HEK293T (cell line): ENCODE measurements at regions not wholly inside any gene's neighbourhood (a gene's known extent, or its start where the extent isn't known, plus 50 kb on each side); places are given as distances from the start of the nearest gene placed in this dataset.

Source experiments
- CTCF ChIA-PET: fragments of 350-600 bp; formaldehyde crosslinking; extraction: SDS; loops from one replicate; lab custom pipeline; 2021; ENCODE audit warnings: antibody characterized with exemption, inconsistent platforms; lab: Yijun Ruan, JAX
- POLR2A ChIA-PET: fragments of 350-600 bp; formaldehyde crosslinking; extraction: SDS; loops from one replicate; lab custom pipeline; 2020; ENCODE audit warnings: antibody characterized with exemption, inconsistent platforms; lab: Yijun Ruan, JAX
- DNase-seq: peaks from one replicate; pipeline ENCODE4 v3.0.0; 2012; ENCODE audit warnings: mixed read lengths; ENCODE audit errors: extremely low spot score
- ARNT ChIP-seq: fragments of 450-650 bp; IDR thresholded peaks from 2 replicates; pipeline ENCODE4 v1.6.1; 2017; ENCODE audit warnings: mild to moderate bottlenecking
- BHLHE40 ChIP-seq: fragments of 450-650 bp; IDR thresholded peaks from 2 replicates; pipeline ENCODE4 v1.6.1; 2016; ENCODE audit warnings: mild to moderate bottlenecking, moderate library complexity, borderline replicate concordance
- CTBP1 ChIP-seq: fragments of 450-650 bp; IDR thresholded peaks from 2 replicates; pipeline ENCODE4 v1.6.1; 2016; ENCODE audit warnings: borderline replicate concordance
- ELF4 ChIP-seq: fragments of 450-650 bp; IDR thresholded peaks from 2 replicates; pipeline ENCODE4 v1.6.1; 2017; ENCODE audit warnings: antibody characterized with exemption
- FOXA1 ChIP-seq: fragments of 450-650 bp; IDR thresholded peaks from 2 replicates; pipeline ENCODE4 v1.6.1; 2016; ENCODE audit warnings: mild to moderate bottlenecking
- FOXK2 ChIP-seq: fragments of 450-650 bp; IDR thresholded peaks from 2 replicates; pipeline ENCODE4 v1.6.1; 2016; ENCODE audit warnings: mild to moderate bottlenecking
- FOXM1 ChIP-seq: fragments of 450-650 bp; IDR thresholded peaks from 2 replicates; pipeline ENCODE4 v1.6.1; 2017; ENCODE audit warnings: mild to moderate bottlenecking, borderline replicate concordance
- HDGF ChIP-seq: fragments of 450-650 bp; IDR thresholded peaks from 2 replicates; pipeline ENCODE4 v1.6.1; 2017; ENCODE audit warnings: antibody characterized with exemption, borderline replicate concordance
- L3MBTL2 ChIP-seq: fragments of 450-650 bp; conservative IDR thresholded peaks from 2 replicates; pipeline ENCODE4 v1.6.1; 2016; ENCODE audit warnings: mild to moderate bottlenecking
- LEF1 ChIP-seq: fragments of 450-650 bp; IDR thresholded peaks from 2 replicates; pipeline ENCODE4 v1.6.1; 2017; ENCODE audit warnings: mild to moderate bottlenecking, borderline replicate concordance
- NFRKB ChIP-seq: fragments of 450-650 bp; IDR thresholded peaks from 2 replicates; pipeline ENCODE4 v1.6.1; 2016; ENCODE audit warnings: mild to moderate bottlenecking, moderate library complexity
- PKNOX1 ChIP-seq: fragments of 450-650 bp; IDR thresholded peaks from 2 replicates; pipeline ENCODE4 v1.6.1; 2016
- SP1 ChIP-seq: fragments of 450-650 bp; IDR thresholded peaks from 2 replicates; pipeline ENCODE4 v1.6.1; 2017
- SUZ12 ChIP-seq: fragments of 450-650 bp; IDR thresholded peaks from 2 replicates; pipeline ENCODE4 v1.6.1; 2016; ENCODE audit warnings: mild to moderate bottlenecking
- TARDBP ChIP-seq: fragments of 450-650 bp; IDR thresholded peaks from 2 replicates; pipeline ENCODE4 v1.6.1; 2016
- ZNF384 ChIP-seq: fragments of 450-650 bp; IDR thresholded peaks from 2 replicates; pipeline ENCODE4 v1.6.1; 2016

DNA sequence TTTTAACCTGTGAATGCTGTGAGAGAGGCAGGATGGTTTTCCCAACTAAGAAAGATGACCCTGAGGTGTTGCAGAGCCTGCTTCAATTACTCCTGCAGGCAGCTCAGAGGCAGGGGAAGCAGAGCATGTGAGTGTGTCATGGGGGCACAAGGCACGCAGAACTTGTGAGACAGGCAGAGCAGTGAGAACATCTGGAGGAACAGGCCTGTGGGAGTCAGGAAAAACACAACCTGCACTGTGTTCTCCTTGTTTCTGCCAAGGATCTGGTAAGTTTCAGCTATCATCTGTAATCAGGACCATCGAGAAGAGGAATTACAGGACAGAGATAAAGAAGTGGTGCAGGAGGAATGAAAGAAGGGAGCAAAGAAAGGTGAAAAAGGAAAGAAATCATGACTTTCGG is 741.8 kb upstream of the INTU start:
- ChIA-PET POLR2A (no interaction called here), CTCF (no interaction called here)
- no peak for DNase-seq
- TF ChIP-seq ARNT (no peak), CTBP1 (no peak), LEF1 (no peak), L3MBTL2 (no peak), FOXK2 (no peak), FOXA1 (no peak), PKNOX1 (no peak), BHLHE40 (no peak), ZNF384 (no peak)

GRCh38 chr4:126894963-126895362 is 737.8 kb upstream of the INTU start:
- CTCF ChIA-PET, result no interaction called here
- POLR2A ChIA-PET, result no interaction called here
- no peak for DNase-seq
- TF ChIP-seq SUZ12 (no peak), ZNF384 (no peak), PKNOX1 (no peak), FOXM1 (no peak), FOXA1 (no peak), L3MBTL2 (no peak), TARDBP (no peak), ARNT (no peak), ELF4 (no peak), FOXK2 (no peak), LEF1 (no peak), HDGF (no peak), CTBP1 (no peak)

- ChIA-PET POLR2A (no interaction called here), CTCF (no interaction called here)
- no peak for TF ChIP-seq ZNF384
- no peak for TF ChIP-seq ARNT
- no peak for TF ChIP-seq ELF4
- no peak for TF ChIP-seq NFRKB
- TF ChIP-seq L3MBTL2, result no peak
- no peak for TF ChIP-seq SUZ12
- no peak for DNase-seq
Observed at GRCh38 chr4:126895988-126896570, 736.7 kb upstream of the INTU start.

- DNase-seq, result no peak
- POLR2A ChIA-PET, result no interaction called here
- TF ChIP-seq ARNT, result no peak
- no peak for TF ChIP-seq FOXM1
- TF ChIP-seq ZNF384, result no peak
- TF ChIP-seq LEF1, result no peak
- TF ChIP-seq PKNOX1, result no peak
- no peak for TF ChIP-seq FOXA1
- TF ChIP-seq ELF4, result no peak
- no peak for TF ChIP-seq SUZ12
- no peak for TF ChIP-seq BHLHE40
- no peak for TF ChIP-seq CTBP1
- no peak for TF ChIP-seq FOXK2
- no peak for TF ChIP-seq L3MBTL2
- TF ChIP-seq SP1, result no peak
- TF ChIP-seq TARDBP, result no peak
- CTCF ChIA-PET, result no interaction called here
Observed at GRCh38 chr4:126897038-126897437, 735.7 kb upstream of the INTU start.

GRCh38 chr4:126898815-126899214 is 733.9 kb upstream of the INTU start:
- POLR2A ChIA-PET, result no interaction called here
- CTCF ChIA-PET, result no interaction called here
- no peak for TF ChIP-seq ELF4
- no peak for TF ChIP-seq HDGF
- TF ChIP-seq ARNT, result no peak
- TF ChIP-seq NFRKB, result no peak
- no peak for TF ChIP-seq TARDBP
- TF ChIP-seq LEF1, result no peak
- TF ChIP-seq SP1, result no peak
- no peak for TF ChIP-seq ZNF384
- TF ChIP-seq FOXA1, result no peak
- no peak for TF ChIP-seq FOXM1
- TF ChIP-seq L3MBTL2, result no peak
- TF ChIP-seq PKNOX1, result no peak
- TF ChIP-seq CTBP1, result no peak
- no peak for TF ChIP-seq SUZ12
- TF ChIP-seq BHLHE40, result no peak
- no peak for TF ChIP-seq FOXK2
- no peak for DNase-seq

DNA sequence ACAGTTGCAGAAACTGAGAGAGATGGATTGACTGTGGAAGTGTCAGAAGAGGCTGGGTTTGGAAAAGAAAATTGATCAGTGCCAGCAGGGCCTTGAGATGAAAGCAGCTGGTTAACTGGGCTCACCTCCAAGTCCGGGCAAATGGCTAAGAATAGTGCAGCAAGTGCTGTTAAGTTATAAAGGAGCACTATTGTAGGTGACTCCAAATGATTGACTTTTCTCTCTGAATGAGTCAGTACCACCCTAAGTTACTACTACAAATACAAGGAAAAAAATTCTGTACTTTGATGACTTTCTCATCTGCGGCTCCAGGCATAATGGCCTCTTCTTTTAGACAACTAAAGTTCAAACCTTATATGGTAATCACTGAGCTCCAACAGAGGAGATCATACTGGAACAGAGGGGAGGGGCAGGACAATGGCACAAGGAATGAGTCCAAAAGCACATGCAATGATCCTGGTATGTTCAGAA is 733.4 kb upstream of the INTU start:
- ChIA-PET CTCF (no interaction called here), POLR2A (no interaction called here)

More for the DNA sequence above, 733.4 kb upstream of the INTU start:
- DNase-seq, result no peak
- TF ChIP-seq CTBP1 (no peak), TARDBP (no peak), ZNF384 (no peak), L3MBTL2 (no peak), SP1 (no peak), BHLHE40 (no peak), FOXM1 (no peak), FOXA1 (no peak), ARNT (no peak), FOXK2 (no peak), LEF1 (no peak), HDGF (no peak), SUZ12 (no peak), ELF4 (no peak), PKNOX1 (no peak), NFRKB (no peak)
